Neuron (in vitro differentiated cells): ENCODE measurements at regions not wholly inside any gene's neighbourhood (a gene's known extent, or its start where the extent isn't known, plus 50 kb on each side); places are given as distances from the start of the nearest gene placed in this dataset.
"Not testable (repeated sequence)": the region's sequence is repeated elsewhere in the genome, so short reads cannot be mapped to it uniquely, and the experiment has no call there.

Source experiments
- H2AFZ ChIP-seq: one replicate; pipeline ENCODE4 v1.6.1; 2013; ENCODE audit warnings: low read depth, mild to moderate bottlenecking, inconsistent platforms, low read length, moderate library complexity
- H3K27me3 ChIP-seq: one replicate; pipeline ENCODE4 v1.6.1; 2013; ENCODE audit warnings: low read length; ENCODE audit not compliant: insufficient read depth
- H3K36me3 ChIP-seq: one replicate; pipeline ENCODE4 v1.6.1; 2013; ENCODE audit warnings: low read length; ENCODE audit not compliant: insufficient read depth
- H3K4me1 ChIP-seq: one replicate; pipeline ENCODE4 v1.6.1; 2013; ENCODE audit warnings: low read length; ENCODE audit not compliant: insufficient read depth
- H3K4me3 ChIP-seq: 2 replicates; pipeline ENCODE4 v1.5.1; 2013; ENCODE audit warnings: mild to moderate bottlenecking, low read length, moderate library complexity
- H3K9me3 ChIP-seq: one replicate; pipeline ENCODE4 v1.6.1; 2013; ENCODE audit warnings: low read length

GRCh38 chr3:152203652-152204051 lies 65.1 kb upstream of the MBNL1 start:
- Histone ChIP-seq H3K4me3 (no peak overlapping the region), H3K27me3 (no peaks in the 10 kb centered on the region), H3K4me1 (no peaks in the 10 kb centered on the region), H3K9me3 (no peaks in the 10 kb centered on the region), H3K36me3 (no peaks in the 10 kb centered on the region), H2AFZ (no peak overlapping the region)

- peaks cover 1% of the 10 kb centered on the region for H3K4me1 ChIP-seq
- H3K36me3 ChIP-seq: no peaks in the 10 kb centered on the region
- no peak overlapping the region for H3K4me3 ChIP-seq
- H3K27me3 ChIP-seq: no peaks in the 10 kb centered on the region
- H3K9me3 ChIP-seq: no peaks in the 10 kb centered on the region
- no peak overlapping the region for H2AFZ ChIP-seq
Measured at GRCh38 chr3:152204218-152204617, 64.5 kb upstream of the MBNL1 start.

DNA sequence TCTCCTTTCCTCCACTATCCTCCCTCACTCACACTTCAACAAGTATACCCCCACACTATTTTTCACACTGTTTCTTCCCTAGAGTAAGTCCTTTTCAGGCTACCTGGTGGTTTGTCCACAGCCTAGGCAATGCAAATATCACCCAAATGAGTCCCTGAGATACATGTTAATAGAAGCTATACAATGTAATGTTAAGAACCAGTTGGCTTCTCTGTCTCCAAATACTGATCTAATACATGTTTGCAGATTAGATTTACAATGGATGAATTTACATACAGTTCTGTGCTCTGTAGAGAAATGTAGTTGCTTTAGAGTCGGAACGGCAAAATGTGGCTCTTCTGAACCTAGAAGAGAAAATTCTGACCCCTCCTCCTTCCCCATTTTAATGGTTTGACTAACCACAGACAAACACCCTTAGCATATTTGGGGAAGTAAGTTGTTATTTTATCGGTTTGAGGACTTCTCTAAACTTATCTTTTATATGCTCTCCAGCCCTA lies 63.6 kb upstream of the MBNL1 start:
- no peaks in the 10 kb centered on the region for H3K27me3 ChIP-seq
- H3K9me3 ChIP-seq: no peaks in the 10 kb centered on the region
- H3K4me3 ChIP-seq: no peak overlapping the region
- no peak overlapping the region for H2AFZ ChIP-seq
- peaks cover 1% of the 10 kb centered on the region for H3K4me1 ChIP-seq
- no peaks in the 10 kb centered on the region for H3K36me3 ChIP-seq

- Histone ChIP-seq H3K27me3 (no peaks in the 10 kb centered on the region), H3K36me3 (no peaks in the 10 kb centered on the region), H2AFZ (no peak overlapping the region), H3K9me3 (no peaks in the 10 kb centered on the region), H3K4me1 (peaks cover 1% of the 10 kb centered on the region), H3K4me3 (no peak overlapping the region)
Measured at GRCh38 chr3:152206243-152206760, 62.4 kb upstream of the MBNL1 start.

- Histone ChIP-seq H3K4me1 (peaks cover 1% of the 10 kb centered on the region), H3K36me3 (no peaks in the 10 kb centered on the region), H3K27me3 (no peaks in the 10 kb centered on the region)
Measured at GRCh38 chr3:152208439-152208838, 60.3 kb upstream of the MBNL1 start.

DNA sequence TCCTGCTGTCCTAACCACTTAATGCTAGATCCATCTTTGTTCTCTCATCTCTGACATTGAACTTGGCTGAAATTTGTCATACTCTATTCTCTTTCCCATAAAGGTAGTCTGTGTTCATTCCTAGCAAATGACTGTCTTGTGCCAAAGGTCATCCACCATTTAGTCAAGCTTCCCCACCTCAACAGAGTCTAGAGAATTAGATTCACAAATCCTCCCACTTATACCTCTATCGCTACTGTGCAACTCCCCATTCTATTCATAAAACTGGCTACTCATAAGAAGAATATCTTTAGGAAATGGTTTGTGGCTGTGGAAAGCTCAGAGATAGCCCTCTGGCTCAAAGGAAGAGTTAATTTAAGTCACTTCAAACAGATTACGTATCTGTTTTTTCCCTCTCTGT lies 59.7 kb upstream of the MBNL1 start:
- H3K9me3 ChIP-seq: no peaks in the 10 kb centered on the region
- no peaks in the 10 kb centered on the region for H3K36me3 ChIP-seq
- no peak overlapping the region for H3K4me3 ChIP-seq
- peaks cover 1% of the 10 kb centered on the region for H3K4me1 ChIP-seq
- H3K27me3 ChIP-seq: no peaks in the 10 kb centered on the region
- H2AFZ ChIP-seq: no peak overlapping the region

More at GRCh38 chr3:152208439-152208838, 60.3 kb upstream of the MBNL1 start:
- Histone ChIP-seq H3K9me3 (no peaks in the 10 kb centered on the region), H2AFZ (no peak overlapping the region), H3K4me3 (no peak overlapping the region)

GRCh38 chr3:152209776-152210175 lies 59.0 kb upstream of the MBNL1 start:
- Histone ChIP-seq H3K4me3 (no peak overlapping the region), H3K4me1 (peaks cover 1% of the 10 kb centered on the region), H2AFZ (no peak overlapping the region), H3K9me3 (no peaks in the 10 kb centered on the region), H3K36me3 (no peaks in the 10 kb centered on the region), H3K27me3 (no peaks in the 10 kb centered on the region)

DNA sequence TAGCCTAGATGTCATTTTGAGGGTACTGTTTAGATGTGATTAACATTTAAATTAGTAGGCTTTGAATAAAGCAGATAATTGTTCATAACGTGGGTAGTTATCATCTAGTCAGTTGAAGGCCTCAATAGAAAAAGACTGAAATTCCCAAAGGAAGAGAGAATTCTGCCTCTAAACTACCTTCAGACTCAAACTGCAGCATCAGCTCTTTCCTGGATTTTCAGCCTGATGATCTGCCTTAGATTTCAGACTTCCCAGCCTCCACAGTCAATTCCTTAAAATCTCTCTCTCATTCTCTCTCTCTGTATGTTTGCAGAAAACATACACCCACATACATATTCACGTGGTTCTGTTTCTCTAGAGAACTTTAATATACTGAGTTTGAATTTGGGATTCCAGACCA lies 58.0 kb upstream of the MBNL1 start:
- H2AFZ ChIP-seq: no peak overlapping the region
- H3K4me3 ChIP-seq: no peak overlapping the region
- H3K27me3 ChIP-seq: no peaks in the 10 kb centered on the region
- peaks cover 1% of the 10 kb centered on the region for H3K4me1 ChIP-seq
- H3K9me3 ChIP-seq: no peaks in the 10 kb centered on the region
- H3K36me3 ChIP-seq: no peaks in the 10 kb centered on the region

DNA sequence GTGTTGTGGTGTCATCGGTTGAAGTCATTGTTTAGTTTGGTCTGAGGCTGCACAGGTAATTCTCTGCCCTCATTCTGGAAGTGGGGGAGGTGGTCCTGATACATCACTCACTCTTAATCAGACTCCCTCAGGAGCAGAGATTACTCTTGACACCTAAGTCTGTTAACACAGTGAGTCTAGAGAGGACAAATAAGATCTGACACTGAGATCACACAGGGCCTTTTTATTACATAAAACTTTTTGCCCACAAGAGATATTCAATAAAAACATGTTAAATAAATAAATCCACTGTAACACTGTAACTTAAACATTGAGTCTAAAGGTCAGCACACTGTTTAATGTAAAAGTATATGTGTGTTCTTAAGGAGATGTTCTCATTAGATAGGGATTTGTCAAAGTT lies 57.1 kb upstream of the MBNL1 start:
- Histone ChIP-seq H3K36me3 (no peaks in the 10 kb centered on the region), H3K4me1 (peaks cover 1% of the 10 kb centered on the region), H2AFZ (no peak overlapping the region), H3K9me3 (no peaks in the 10 kb centered on the region), H3K4me3 (no peak overlapping the region), H3K27me3 (no peaks in the 10 kb centered on the region)

GRCh38 chr3:152213203-152213602 lies 55.5 kb upstream of the MBNL1 start:
- Histone ChIP-seq H3K9me3 (no peaks in the 10 kb centered on the region), H3K27me3 (no peaks in the 10 kb centered on the region), H3K36me3 (no peaks in the 10 kb centered on the region), H2AFZ (no peak overlapping the region), H3K4me3 (no peak overlapping the region), H3K4me1 (peaks cover 1% of the 10 kb centered on the region)

DNA sequence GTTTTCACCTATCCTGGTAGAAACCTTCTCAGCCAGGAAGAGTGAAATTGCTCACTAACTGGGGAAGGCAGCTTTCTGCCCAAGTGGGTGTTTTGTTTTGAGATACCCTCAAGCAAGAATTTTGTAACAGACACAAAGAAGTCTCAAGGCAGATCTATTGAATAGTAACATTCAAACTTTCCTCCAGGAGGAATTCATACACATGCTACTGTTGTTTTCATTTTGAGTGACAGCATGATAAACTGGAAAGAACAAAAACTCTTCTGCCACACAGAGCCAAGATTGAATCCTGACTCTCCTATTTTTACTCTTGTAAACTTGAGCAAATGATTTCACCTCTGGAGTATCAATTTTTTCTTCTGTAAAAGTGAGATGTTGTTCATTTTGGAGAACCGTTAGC lies 54.8 kb upstream of the MBNL1 start:
- H3K4me1 ChIP-seq: no peaks in the 10 kb centered on the region
- no peaks in the 10 kb centered on the region for H3K27me3 ChIP-seq
- H3K36me3 ChIP-seq: no peaks in the 10 kb centered on the region
- no peaks in the 10 kb centered on the region for H3K9me3 ChIP-seq
- H3K4me3 ChIP-seq: no peak overlapping the region
- no peak overlapping the region for H2AFZ ChIP-seq

- H3K4me1 ChIP-seq, H3K4me3 ChIP-seq, H2AFZ ChIP-seq: not testable (repeated sequence)
Measured at GRCh38 chr3:152216960-152217865, 51.5 kb upstream of the MBNL1 start.

DNA sequence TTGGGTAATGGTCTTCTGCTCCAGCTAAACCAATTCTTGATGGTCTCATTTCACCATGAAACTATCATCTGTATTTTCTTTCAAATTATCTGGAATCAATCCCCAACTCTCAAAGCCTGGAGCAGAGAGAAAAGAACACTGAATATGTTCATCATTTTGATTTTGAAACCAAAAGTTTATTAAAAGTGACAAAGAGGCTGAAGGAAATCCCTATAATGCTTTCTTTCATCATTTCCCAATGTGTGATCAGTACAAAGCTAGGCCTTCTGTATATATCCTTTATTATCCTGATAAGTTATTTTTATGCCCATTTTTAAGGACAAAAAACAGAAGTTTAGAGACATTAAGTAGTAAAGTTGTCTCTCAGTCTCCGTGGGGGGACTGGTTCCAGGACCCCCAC lies 50.1 kb upstream of the MBNL1 start:
- Histone ChIP-seq H3K9me3 (no peaks in the 10 kb centered on the region), H3K36me3 (no peaks in the 10 kb centered on the region), H3K27me3 (no peaks in the 10 kb centered on the region), H3K4me3 (no peak overlapping the region), H2AFZ (no peak overlapping the region), H3K4me1 (no peaks in the 10 kb centered on the region)

More at GRCh38 chr3:152216960-152217865, 51.5 kb upstream of the MBNL1 start:
- not testable (repeated sequence) for H3K36me3 ChIP-seq, H3K27me3 ChIP-seq, H3K9me3 ChIP-seq
